ENCODE measurements at regions not wholly inside any gene's neighbourhood (a gene's known extent, or its start where the extent isn't known, plus 50 kb on each side); places are given as distances from the start of the nearest gene placed in this dataset.

GRCh38 chr13:31964168-31964567 lies 67.4 kb upstream of the FRY start:
- H3K27me3 ChIP-seq (ENCODE audit: low read depth): no peaks in the 10 kb centered on the region
- no peaks in the 10 kb centered on the region for H3K4me1 ChIP-seq
- H3K36me3 ChIP-seq (replicated peaks): no peaks in the 10 kb centered on the region
- H3K9me3 ChIP-seq: peaks cover 4% of the 10 kb centered on the region; the same call in 1 of the 2 replicates
- H3K4me3 ChIP-seq: no peak overlapping the region
- in situ Hi-C loops (cut with MboI; ENCODE audit: low sequenced_read_pairs): no loop called here
- no peak for DNase-seq (ENCODE audit: low spot score in 2 of 2)

GRCh38 chr13:31965361-31966066 lies 66.1 kb upstream of the FRY start:
- no peaks in the 10 kb centered on the region for H3K36me3 ChIP-seq (replicated peaks)
- peaks cover 4% of the 10 kb centered on the region; the same call in 1 of the 2 replicates for H3K9me3 ChIP-seq
- no peaks in the 10 kb centered on the region for H3K4me1 ChIP-seq
- no peaks in the 10 kb centered on the region for H3K27me3 ChIP-seq (ENCODE audit: low read depth)
- DNase-seq (ENCODE audit: low spot score in 2 of 2): no peak
- in situ Hi-C loops (cut with MboI; ENCODE audit: low sequenced_read_pairs): no loop called here
- no peak overlapping the region for H3K4me3 ChIP-seq

DNA sequence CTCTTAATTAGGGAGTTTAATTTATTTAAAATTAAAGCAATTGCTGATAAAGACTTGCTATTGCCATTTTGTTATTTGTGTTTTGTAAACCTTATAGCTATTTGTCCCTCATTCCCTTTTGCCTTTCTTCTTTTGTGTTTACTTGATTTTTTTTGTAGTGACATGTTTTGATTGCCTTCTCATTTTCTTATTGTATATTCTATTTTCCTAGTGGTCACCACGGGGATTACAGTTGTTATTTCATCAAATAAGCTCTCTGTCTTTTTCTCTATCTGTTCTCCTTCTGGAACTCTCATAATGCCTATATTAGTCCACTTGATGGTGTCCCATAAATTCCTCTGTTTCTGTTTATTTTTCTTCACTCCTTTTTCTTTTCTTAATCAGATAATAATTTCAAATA lies 64.4 kb upstream of the FRY start:
- peaks cover 4% of the 10 kb centered on the region; the same call in 1 of the 2 replicates for H3K9me3 ChIP-seq
- DNase-seq (ENCODE audit: low spot score in 2 of 2): no peak
- in situ Hi-C loops (cut with MboI; ENCODE audit: low sequenced_read_pairs): no loop called here
- H3K36me3 ChIP-seq (replicated peaks): no peaks in the 10 kb centered on the region
- H3K27me3 ChIP-seq (ENCODE audit: low read depth): no peaks in the 10 kb centered on the region
- H3K4me1 ChIP-seq: no peaks in the 10 kb centered on the region
- H3K4me3 ChIP-seq: no peak overlapping the region

- no peaks in the 10 kb centered on the region for H3K4me1 ChIP-seq
- H3K9me3 ChIP-seq: peaks cover 4% of the 10 kb centered on the region; the same call in 1 of the 2 replicates
- H3K36me3 ChIP-seq (replicated peaks): no peaks in the 10 kb centered on the region
- in situ Hi-C loops (cut with MboI; ENCODE audit: low sequenced_read_pairs): no loop called here
- no peaks in the 10 kb centered on the region for H3K27me3 ChIP-seq (ENCODE audit: low read depth)
- DNase-seq (ENCODE audit: low spot score in 2 of 2): no peak
- H3K4me3 ChIP-seq: no peak overlapping the region
Observed at GRCh38 chr13:31968473-31968872, 63.1 kb upstream of the FRY start.

DNA sequence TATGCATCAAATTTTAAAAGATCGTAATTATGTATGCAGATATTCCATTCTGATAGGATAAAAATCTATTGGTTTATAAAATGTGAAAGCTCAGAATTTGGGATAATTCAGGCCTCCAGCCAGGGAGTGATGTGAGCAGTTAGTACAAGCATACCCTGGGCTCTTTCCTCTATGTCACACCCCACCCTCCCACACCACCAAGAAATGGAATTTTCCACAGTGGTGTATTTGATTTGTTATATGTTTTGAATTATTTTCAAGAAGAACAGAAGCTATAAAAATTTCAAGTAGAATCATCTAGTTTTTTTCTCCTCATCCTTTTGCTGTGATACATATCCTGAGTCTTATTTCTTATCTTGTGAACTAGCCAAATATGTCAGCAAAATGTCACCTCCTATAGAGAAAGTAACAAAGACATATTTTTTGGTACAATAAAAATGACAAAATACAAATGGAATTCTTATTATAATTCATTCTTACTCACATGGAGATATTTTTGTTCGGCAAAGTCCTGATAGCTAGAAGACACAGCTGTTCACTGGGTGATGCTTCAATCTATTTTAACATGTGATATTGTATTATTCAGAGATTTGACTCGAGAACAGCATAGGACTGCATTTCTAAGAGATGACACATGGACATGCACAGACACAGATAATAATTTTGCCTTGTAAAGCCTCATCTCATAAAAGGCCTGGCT lies 61.2 kb upstream of the FRY start:
- Histone ChIP-seq H3K36me3 (replicated peaks) (no peaks in the 10 kb centered on the region), H3K9me3 (peaks cover 4% of the 10 kb centered on the region; the same call in 1 of the 2 replicates), H3K4me3 (no peak overlapping the region), H3K27me3 (ENCODE audit: low read depth) (no peaks in the 10 kb centered on the region), H3K4me1 (no peaks in the 10 kb centered on the region)
- in situ Hi-C loops (cut with MboI; ENCODE audit: low sequenced_read_pairs): no loop called here
- DNase-seq (ENCODE audit: low spot score in 2 of 2): no peak

GRCh38 chr13:31972453-31972852 lies 59.1 kb upstream of the FRY start:
- no peaks in the 10 kb centered on the region for H3K36me3 ChIP-seq (replicated peaks)
- peaks cover 4% of the 10 kb centered on the region; the same call in 1 of the 2 replicates for H3K9me3 ChIP-seq
- no peaks in the 10 kb centered on the region for H3K4me1 ChIP-seq
- H3K4me3 ChIP-seq: no peak overlapping the region
- no peak for DNase-seq (ENCODE audit: low spot score in 2 of 2)
- in situ Hi-C loops (cut with MboI; ENCODE audit: low sequenced_read_pairs): no loop called here
- H3K27me3 ChIP-seq (ENCODE audit: low read depth): no peaks in the 10 kb centered on the region

- Histone ChIP-seq H3K9me3 (no peaks in the 10 kb centered on the region), H3K36me3 (replicated peaks) (no peaks in the 10 kb centered on the region), H3K27me3 (ENCODE audit: low read depth) (no peaks in the 10 kb centered on the region), H3K4me3 (no peak overlapping the region), H3K4me1 (no peaks in the 10 kb centered on the region)
- in situ Hi-C loops (cut with MboI; ENCODE audit: low sequenced_read_pairs): no loop called here
- DNase-seq (ENCODE audit: low spot score in 2 of 2): no peak
Observed at GRCh38 chr13:31978021-31978420, 53.6 kb upstream of the FRY start.

- Histone ChIP-seq H3K4me1 (no peaks in the 10 kb centered on the region; the same call in 1 of the 2 replicates), H3K9me3 (no peaks in the 10 kb centered on the region), H3K27me3 (ENCODE audit: low read depth) (no peaks in the 10 kb centered on the region), H3K4me3 (no peak overlapping the region), H3K36me3 (replicated peaks) (no peaks in the 10 kb centered on the region)
- DNase-seq (ENCODE audit: low spot score in 2 of 2): no peak
- in situ Hi-C loops (cut with MboI; ENCODE audit: low sequenced_read_pairs): no loop called here
Observed at GRCh38 chr13:31980830-31981229, 50.7 kb upstream of the FRY start.

Measured in HAP-1 (cell line).